SK-MEL-5 (cell line): ENCODE measurements at regions not wholly inside any gene's neighbourhood (a gene's known extent, or its start where the extent isn't known, plus 50 kb on each side); places are given as distances from the start of the nearest gene placed in this dataset.
A peak's percentile ranks its signal among the peaks of the same experiment; 100 is the strongest.
"Not testable (repeated sequence)": the region's sequence is repeated elsewhere in the genome, so short reads cannot be mapped to it uniquely, and the experiment has no call there.

Experiments used
- DNase-seq: peaks from one replicate; pipeline ENCODE4 v3.0.0-alpha.2; 2016; ENCODE audit warnings: low read depth, low spot score
- in situ Hi-C: cut with HindIII; loops from 2 replicates; pipeline ENCODE4 v1.10.0; 2016; ENCODE audit warnings: low sequenced_read_pairs, high pct_unique_total_duplicates, low pct_unique_long_range_greater_than_20kb

DNA sequence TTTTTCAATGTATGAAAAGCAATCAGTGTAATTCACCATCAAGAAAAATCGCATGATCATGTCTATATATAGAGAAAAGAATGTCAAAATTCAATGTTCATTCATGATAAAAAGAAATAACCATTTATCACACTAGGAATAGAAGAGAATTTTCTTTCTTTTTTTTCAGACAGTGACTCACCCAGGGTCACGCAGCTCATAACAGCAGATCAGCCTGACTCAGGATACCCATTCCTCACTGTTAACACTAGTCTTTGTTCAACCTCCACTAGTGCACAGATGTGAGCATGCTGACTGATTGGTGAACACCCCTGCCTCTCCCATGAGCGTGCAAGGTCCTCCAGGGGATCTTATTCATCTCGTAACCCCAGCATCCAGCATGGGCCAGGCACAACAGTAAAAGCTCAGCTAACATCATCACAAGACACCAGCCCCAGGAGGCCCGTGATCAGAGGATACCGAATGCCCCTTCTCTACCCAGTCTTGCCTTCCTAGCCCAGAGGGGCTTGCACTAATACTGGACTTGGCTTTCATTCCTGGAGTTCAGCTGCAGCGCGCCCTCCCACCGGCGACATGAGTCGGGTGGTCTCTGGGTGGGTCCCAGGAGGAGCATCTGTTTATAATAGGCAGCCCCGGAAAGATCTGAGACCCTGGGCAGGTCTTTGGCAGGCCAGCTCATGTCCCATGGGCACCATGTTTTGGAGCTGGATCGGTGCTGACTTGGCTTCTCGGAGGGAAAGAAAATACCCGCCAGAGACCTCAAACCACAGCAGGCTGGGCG, 539.5 kb upstream of the SLC10A2 start:
- in situ Hi-C loops: no loop called here
- DNase-seq: peak; percentile 55

DNA sequence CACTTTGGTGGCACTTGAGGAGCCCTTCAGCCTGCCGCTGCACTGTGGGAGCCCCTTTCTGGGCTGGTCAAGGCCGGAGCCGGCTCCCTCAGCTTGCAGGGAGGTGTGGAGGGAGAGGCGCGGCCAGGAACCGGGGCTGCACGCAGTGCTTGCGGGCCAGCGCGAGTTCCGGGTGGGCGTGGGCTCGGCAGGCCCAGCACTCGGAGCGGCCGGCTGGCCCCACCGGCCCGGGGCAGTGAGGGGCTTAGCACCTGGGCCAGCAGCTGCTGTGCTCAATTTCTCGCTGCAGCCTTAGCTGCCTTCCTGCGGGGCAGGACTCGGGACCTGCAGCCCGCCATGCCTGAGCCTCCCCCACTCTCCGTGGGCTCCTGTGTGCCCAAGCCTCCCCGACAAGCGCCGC, 533.7 kb upstream of the SLC10A2 start:
- in situ Hi-C loops, DNase-seq: not testable (repeated sequence)

DNA sequence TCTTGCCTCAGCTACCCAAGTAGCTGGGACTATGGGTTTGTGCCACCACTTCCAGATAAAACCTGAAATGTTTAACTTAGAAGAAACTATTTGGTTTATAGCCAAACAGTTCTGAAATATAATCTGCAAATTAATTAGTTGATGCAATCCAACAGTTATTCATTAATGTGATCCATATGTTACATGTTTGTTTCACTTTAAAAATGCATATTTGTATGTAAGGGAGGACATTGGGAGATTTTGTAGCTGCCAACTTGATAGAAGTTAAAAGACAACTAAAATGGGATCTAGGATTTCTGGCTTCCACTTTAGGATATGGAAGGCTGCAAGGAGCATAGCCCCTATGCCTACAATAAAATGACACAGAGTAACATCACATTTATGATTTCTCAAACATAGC, 532.5 kb upstream of the SLC10A2 start:
- in situ Hi-C loops: no loop called here
- no peak for DNase-seq

DNA sequence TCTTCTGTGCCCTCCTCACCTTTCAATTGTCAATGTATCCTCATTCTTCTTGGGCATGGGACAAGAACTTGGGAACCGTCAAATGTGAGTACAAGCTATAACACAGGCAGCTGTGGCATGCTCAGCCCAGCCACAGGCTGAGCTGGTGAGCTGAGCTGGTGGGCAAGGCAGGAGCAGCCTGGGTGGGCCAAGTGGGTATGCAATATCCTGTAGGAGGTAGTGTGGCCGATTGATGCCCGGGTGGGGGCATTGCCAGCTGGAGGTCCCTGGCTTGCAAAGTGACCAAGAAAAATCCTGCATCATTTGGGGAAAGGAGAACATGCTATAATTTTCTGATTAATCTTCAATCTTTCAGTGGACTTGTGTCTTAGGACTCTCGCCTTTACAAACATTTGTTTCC, 507.2 kb upstream of the SLC10A2 start:
- DNase-seq: no peak
- in situ Hi-C loops: no loop called here

DNA sequence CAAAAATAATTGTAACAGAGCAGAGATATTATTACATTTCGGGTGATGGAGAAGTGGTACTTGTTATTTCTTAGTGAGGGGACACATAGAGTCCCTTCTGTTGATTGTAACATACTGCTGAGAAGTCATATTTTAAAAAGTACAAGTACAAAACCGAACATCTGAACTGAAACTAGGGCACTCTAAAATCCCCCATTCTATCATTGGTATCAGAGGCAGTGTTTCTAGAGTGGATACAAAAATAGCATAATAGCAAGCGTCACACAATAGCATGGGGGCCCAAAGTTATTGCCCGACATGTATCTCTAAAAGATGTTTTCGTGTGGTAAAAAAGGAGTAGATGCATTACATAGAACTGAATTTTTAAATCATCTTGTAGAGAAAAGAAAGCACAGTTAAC, 502.1 kb upstream of the SLC10A2 start:
- no peak for DNase-seq
- in situ Hi-C loops: no loop called here

DNA sequence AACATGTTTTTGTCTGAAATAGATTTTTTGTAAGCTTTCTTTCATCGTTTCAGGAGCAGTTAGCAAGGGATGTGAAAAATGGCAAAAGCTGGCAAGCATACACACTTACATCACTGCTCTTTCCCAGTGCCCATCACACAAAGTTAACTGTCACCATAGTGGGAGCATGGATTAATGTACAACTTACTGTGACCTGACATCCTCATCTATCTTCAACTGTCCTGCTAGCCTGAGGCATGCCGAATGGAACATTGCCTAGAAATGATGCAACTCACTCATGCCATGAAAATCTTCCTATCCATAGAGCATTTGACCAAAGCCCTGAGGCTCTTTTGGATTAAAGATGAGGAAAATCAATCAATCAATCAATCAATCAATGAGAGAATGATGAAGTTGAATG, 491.7 kb upstream of the SLC10A2 start:
- no peak for DNase-seq
- in situ Hi-C loops: no loop called here

DNA sequence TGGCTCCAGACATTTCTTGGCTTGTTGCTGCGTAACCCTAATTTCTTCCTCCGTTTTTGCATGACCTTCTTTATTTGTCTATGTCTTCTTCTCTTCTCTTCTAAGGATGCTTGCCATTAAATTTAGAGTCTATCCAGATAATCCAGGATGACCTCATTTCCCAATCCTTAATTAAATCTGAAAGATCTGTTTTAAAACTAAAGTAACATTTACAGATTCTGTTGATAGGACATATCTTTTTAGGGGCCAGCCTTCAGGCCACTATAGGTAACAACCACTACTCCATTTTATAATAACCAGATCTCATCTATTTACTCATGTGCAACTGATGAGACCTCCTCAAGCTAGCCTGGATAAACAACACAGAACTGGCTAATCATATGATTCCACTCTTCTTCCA, 490.5 kb upstream of the SLC10A2 start:
- in situ Hi-C loops: no loop called here
- DNase-seq: no peak

DNA sequence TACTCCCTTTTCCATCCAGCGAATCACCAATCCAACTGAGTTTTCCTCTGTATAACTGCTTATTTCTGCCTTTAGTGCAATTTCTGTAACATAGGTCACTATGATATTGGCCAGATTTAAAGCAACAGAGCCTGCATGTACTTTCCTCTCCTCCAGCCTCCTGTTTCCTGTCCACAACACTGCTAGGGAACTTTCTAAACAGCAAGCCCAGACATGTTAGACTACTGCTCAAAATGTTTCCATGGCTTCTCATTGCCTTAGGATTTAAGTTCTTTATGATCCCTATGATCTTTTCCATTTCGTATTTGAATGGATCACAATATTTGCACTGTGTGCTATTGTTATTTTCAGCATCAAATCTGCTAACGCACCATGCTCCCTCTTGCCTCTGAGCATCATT, 481.7 kb upstream of the SLC10A2 start:
- in situ Hi-C loops: no loop called here
- DNase-seq: no peak

DNA sequence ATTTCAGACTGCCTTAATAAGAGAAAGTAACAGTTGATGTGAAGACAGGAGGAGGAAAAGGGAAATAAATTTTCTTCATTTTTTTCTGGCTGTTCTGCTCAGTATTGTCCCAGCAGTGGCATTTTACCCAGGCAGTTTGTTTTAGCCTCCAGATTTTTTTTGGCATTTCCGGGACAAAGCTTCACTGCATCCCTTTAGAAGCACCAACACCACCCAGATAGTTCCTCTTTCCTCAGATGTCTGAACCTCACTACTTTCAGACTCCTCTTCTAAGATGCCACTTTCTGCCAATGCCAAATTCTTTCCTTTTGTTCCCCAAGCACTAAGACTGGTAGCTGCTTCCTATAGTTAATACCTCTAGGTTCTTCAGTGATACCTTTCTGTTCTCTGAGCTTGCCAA, 480.1 kb upstream of the SLC10A2 start:
- in situ Hi-C loops: no loop called here
- DNase-seq: no peak

DNA sequence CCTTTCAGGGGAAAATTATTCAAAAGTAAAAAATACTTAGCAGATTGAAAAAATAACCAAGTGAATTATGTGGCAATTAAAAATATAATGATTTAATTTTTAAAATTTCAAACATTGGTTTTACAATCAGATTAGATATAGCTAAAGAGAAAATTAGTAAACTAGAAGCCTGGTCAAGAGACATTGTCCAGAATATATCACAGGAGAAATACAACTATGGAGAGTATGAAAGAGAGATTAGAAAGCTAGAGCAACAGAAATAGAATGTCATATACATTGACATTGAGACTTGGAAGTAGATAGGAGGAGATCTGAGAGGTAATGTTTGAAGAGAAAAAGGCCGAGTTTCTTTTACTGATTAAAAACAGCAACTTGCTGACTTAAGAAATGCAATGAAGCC, 476.4 kb upstream of the SLC10A2 start:
- in situ Hi-C loops: no loop called here
- no peak for DNase-seq

DNA sequence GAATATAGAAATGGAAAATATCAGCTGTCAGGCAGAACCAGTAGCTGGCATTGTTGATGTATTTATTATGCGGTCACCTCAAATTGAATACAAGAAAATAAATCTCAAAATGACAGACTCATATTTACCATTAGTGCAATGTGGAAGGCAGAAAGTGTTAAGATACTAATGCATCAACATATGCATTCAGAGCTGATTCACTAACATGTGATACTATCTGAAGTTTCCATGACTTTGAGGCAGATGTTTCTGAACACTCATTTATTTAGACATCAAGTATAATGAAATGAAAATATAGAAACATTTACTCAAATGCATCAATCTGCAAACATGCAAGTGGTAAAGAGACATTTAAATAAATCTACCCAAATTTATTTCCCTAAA, 474.2 kb upstream of the SLC10A2 start:
- in situ Hi-C loops: no loop called here
- no peak for DNase-seq

DNA sequence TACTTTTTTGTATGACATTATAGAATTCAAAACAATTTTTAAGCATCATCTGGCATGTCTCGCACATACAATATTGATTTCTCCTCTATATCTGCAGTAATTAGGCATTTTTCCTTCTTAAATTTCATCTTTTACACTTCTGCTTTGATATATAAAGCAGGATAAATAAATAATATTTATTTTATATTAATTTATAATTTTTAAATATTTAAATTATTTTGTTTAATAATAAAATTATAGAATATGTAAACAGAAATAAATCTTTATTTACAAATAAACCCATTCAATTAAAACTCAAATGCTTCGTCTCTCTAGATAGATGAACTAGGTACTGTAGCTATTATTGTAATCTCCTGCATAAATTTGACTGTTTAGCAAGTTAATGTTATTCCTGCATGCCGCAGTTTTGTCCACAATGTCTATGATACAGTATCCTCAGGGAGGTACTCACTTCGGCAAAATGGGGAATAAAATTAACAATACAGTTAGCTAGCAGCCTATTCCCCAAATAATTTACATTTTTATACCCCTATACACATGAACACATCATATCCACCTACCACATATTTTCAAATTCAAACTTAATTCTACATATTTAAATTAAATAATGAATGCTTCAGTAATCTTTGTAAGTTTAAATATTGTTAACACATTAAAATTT, 473.6 kb upstream of the SLC10A2 start:
- in situ Hi-C loops: no loop called here
- DNase-seq: no peak

DNA sequence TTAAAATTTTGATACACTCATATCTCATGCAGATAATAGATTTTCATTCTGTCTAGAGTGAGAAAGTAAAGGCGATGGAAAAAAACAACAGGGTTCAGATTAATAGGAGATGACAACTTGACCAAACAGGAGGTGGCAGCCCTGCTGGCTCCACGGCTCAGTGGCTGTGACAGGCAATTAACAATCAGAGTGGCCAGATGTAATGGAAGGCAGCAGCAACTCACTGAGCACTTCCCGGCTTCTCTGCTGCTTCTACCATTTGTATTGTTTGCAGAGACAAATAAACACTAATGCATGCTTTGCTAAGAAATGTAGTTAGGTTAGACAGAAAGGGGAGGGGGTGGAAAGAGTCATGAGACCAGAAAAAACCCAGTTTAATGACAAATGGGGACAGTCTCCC, 473.0 kb upstream of the SLC10A2 start:
- in situ Hi-C loops: no loop called here
- no peak for DNase-seq

DNA sequence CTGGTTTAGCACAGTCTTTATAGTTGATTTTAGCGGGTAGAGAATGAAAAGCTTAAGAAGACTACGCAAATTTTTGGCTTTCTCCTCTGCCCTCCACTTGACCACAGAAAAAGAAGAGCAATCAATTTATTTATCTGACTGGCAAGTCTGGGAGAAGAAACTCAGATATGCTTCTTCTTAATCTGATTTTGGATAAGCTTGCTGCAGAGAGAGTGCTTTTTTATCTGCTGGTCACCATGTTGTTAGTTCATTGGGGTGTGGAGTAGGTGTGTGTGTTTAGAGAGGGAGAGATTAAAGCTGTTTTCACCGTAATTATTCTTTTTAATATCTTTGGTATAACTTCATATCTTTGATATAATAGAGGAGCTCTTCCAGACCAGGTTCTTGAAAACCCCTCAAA, 471.4 kb upstream of the SLC10A2 start:
- DNase-seq: no peak
- in situ Hi-C loops: no loop called here

DNA sequence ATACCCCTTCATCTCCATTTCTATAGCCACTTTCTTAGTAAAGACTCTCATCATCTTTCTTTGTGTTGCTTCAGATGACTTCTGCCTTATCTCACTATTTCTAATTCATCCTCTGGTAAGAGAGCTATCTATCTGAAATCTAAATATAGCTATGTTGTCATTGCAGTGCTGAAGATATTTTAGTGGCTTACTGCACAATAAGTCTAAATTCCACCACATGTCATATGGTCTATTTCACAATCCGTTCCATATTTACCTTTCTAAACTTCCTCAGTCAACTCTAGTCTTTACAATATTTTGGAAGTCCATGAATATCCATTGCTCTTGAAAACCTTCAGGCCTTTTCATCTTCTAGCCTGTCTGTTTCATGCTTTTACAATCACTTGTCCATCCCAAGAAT, 465.1 kb upstream of the SLC10A2 start:
- DNase-seq: no peak
- in situ Hi-C loops: no loop called here

DNA sequence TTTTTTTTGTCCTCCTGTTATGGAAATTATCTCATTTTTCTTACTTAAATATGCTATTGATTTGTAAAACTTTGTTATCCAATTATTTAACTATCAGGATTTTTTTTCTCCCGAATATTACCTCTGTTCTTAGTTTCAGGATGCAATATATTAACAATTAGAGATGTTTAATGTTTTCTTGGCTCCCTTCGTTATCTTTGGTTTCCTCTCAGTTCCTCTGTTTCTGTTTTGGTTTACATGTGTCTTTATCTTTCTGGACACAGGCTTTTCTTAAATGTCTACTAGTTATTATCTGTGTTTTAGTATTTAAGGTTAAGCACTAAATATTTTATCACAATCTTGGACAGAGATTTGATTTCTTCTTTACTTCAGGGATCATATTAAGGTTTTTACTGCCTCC, 462.2 kb upstream of the SLC10A2 start:
- in situ Hi-C loops: no loop called here
- DNase-seq: no peak

DNA sequence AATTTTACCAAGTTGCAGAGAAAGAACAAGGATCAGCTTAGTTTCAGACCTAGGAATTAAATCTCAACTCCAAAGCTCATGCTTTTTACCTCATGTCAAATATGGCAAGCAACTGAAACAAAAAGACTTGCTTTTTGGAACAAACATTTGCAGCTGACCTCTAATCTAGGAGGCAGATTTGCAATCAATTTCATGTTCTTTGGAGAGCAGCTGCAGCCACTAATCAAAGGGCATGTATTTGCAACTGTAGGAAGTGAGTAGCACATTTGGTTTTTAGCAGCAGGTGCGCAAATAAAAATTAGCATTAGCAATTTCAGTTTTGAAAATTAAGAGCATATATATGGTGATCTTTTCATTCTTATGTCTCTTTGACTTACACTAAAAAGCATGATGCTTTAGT, 459.3 kb upstream of the SLC10A2 start:
- DNase-seq: no peak
- in situ Hi-C loops: no loop called here

DNA sequence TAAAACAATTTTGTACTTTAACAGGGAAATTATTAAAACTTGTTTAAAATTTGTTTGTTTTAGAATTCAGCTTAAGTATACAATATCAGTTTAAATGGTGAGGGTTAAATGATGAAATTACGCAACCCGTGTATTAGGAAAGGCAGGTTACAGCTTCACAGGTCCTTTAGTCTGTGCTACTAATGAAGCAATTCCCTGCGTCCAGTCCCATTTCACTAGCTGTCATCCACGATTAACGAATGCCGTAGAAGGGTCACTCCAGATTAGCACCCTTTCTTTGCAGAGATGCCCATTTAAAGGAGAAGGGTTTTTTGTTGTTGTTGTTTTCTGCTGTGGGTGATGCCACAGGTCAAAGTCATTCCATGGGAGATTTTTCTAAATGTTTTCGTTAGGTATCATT, 457.6 kb upstream of the SLC10A2 start:
- in situ Hi-C loops: no loop called here
- DNase-seq: no peak

DNA sequence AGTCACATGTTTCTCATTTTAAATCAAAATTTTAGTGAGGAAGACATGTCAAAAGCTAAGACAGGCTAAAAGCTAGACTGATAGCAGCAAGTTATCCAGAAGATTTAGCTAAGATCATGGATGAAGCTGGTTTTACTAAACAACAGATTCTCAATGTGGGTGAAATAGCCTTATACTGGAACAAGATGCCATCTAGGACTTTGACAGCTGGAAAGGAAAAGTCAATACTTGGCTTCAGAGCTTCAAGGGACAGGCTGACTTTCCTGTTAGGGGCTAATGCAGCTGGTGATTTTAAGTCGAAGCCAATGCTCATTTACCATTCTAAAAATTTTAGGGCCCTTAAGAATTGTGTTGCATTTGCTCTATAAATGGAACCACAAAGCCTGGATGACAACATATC, 455.3 kb upstream of the SLC10A2 start:
- in situ Hi-C loops: no loop called here
- no peak for DNase-seq

DNA sequence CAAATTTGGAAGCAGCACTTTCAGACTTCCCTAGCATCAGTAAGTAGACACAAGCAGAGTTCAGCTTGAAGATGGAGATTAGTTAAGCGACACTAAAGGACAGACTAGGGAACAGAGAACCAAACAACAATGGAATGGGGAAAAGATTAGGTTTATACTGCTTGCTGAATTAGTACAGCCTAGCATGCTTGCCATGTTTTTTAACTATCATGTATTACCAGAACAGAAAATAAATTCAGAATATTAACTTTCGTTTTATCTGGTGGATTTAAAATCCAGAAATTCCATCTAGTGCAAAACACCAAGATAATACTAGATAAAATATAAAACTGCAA, 451.5 kb upstream of the SLC10A2 start:
- in situ Hi-C loops: no loop called here
- DNase-seq: no peak
